H1 (cell line): ENCODE measurements at regions not wholly inside any gene's neighbourhood (a gene's known extent, or its start where the extent isn't known, plus 50 kb on each side); places are given as distances from the start of the nearest gene placed in this dataset.

Experiments used
- CBX5 ChIP-seq: fragments of 300-800, 300-1000 bp; sonication (generic); IDR thresholded peaks from 2 replicates; pipeline ENCODE4 v1.7.1; 2016; ENCODE audit warnings: antibody characterized with exemption, low read length, low read depth
- MAFK ChIP-seq: IDR thresholded peaks from 2 replicates; pipeline ENCODE4 v1.6.1; 2012; ENCODE audit warnings: low read depth, mild to moderate bottlenecking, improper control_type of control experiment, low read length
- POLR2A ChIP-seq, 2 experiments: IDR thresholded peaks; 1 replicate in 1 of 2; 2 replicates in 1 of 2; pipeline ENCODE4 v1.6.1; 2011; ENCODE audit warnings: low read depth in 2 of 2, low read length in 2 of 2, mild to moderate bottlenecking in 2 of 2; ENCODE audit errors: control extremely low read depth in 1 of 2
- RBBP5 ChIP-seq: IDR thresholded peaks from 2 replicates; pipeline ENCODE4 v1.7.1; 2012; ENCODE audit warnings: low read depth, mild to moderate bottlenecking, inconsistent platforms, low read length, moderate library complexity, borderline replicate concordance
- SP1 ChIP-seq: IDR thresholded peaks from 2 replicates; pipeline ENCODE4 v1.6.1; 2011; ENCODE audit warnings: low read depth, low read length
- SP2 ChIP-seq: IDR thresholded peaks from 2 replicates; pipeline ENCODE4 v1.6.1; 2012; ENCODE audit warnings: mild to moderate bottlenecking, low read length, inconsistent platforms
- YY1 ChIP-seq: IDR thresholded peaks from 2 replicates; pipeline ENCODE4 v1.6.1; 2011; ENCODE audit warnings: low read depth, mild to moderate bottlenecking, low read length
- TF ChIP-seq, protein P1 (sequence below), 3 experiments: IDR thresholded peaks; 1 replicate in 2 of 3; 2 replicates in 1 of 3; pipeline versions ENCODE4 v1.5.1 to v1.6.1; 2011; ENCODE audit warnings: low read length in 3 of 3, mild to moderate bottlenecking in 3 of 3, inconsistent platforms in 2 of 3, low read depth in 1 of 3, moderate library complexity in 1 of 3; ENCODE audit not compliant: insufficient read depth in 1 of 3; ENCODE audit errors: control extremely low read depth in 1 of 3
- TF ChIP-seq, protein P2 (sequence below): IDR thresholded peaks from 2 replicates; pipeline ENCODE4 v1.6.1; 2011; ENCODE audit warnings: low read length, improper control_type of control experiment
- TF ChIP-seq, protein P3 (sequence below): IDR thresholded peaks from 2 replicates; pipeline ENCODE4 v1.6.1; 2011; ENCODE audit warnings: low read depth, mild to moderate bottlenecking, low read length; ENCODE audit not compliant: insufficient read depth

- TF ChIP-seq SP2: no peak
- TF ChIP-seq, protein P1, sequence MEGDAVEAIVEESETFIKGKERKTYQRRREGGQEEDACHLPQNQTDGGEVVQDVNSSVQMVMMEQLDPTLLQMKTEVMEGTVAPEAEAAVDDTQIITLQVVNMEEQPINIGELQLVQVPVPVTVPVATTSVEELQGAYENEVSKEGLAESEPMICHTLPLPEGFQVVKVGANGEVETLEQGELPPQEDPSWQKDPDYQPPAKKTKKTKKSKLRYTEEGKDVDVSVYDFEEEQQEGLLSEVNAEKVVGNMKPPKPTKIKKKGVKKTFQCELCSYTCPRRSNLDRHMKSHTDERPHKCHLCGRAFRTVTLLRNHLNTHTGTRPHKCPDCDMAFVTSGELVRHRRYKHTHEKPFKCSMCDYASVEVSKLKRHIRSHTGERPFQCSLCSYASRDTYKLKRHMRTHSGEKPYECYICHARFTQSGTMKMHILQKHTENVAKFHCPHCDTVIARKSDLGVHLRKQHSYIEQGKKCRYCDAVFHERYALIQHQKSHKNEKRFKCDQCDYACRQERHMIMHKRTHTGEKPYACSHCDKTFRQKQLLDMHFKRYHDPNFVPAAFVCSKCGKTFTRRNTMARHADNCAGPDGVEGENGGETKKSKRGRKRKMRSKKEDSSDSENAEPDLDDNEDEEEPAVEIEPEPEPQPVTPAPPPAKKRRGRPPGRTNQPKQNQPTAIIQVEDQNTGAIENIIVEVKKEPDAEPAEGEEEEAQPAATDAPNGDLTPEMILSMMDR (IDR thresholded peaks at IDR 0.05; ENCODE audit: control extremely low read depth in 1 of 3, insufficient read depth in 1 of 3, low read depth in 1 of 3, low read length in 3 of 3): no peak
- no peak for TF ChIP-seq YY1
- TF ChIP-seq, protein P2, sequence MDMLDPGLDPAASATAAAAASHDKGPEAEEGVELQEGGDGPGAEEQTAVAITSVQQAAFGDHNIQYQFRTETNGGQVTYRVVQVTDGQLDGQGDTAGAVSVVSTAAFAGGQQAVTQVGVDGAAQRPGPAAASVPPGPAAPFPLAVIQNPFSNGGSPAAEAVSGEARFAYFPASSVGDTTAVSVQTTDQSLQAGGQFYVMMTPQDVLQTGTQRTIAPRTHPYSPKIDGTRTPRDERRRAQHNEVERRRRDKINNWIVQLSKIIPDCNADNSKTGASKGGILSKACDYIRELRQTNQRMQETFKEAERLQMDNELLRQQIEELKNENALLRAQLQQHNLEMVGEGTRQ: no peak
- no peak for TF ChIP-seq MAFK
- no peak for TF ChIP-seq SP1
- no peak for TF ChIP-seq POLR2A (IDR thresholded peaks at IDR 0.05; ENCODE audit: control extremely low read depth in 1 of 2, low read depth in 2 of 2, low read length in 2 of 2)
- TF ChIP-seq, protein P3, sequence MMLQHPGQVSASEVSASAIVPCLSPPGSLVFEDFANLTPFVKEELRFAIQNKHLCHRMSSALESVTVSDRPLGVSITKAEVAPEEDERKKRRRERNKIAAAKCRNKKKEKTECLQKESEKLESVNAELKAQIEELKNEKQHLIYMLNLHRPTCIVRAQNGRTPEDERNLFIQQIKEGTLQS: no peak
- TF ChIP-seq CBX5: no peak
- no peak for TF ChIP-seq RBBP5
Measured at GRCh38 chr6:14660806-14661579, 543.4 kb downstream of the CD83 start.
